Activated T-cell treated with anti-CD3 and anti-CD28 coated beads, Interleukin-2, amount 50 U/mL, for 48 hours (primary cell): ENCODE measurements at regions not wholly inside any gene's neighbourhood (a gene's known extent, or its start where the extent isn't known, plus 50 kb on each side); places are given as distances from the start of the nearest gene placed in this dataset.

Experiments used
- DNase-seq, 2 experiments: peaks; one replicate each; pipeline ENCODE4 v3.0.0-alpha.2; 2020

GRCh38 chr14:43956741-43957140, 550.3 kb downstream of the FSCB start:
- no peak for DNase-seq

GRCh38 chr14:43949400-43949799, 557.7 kb downstream of the FSCB start:
- no peak for DNase-seq

GRCh38 chr14:43939836-43940235, 567.2 kb downstream of the FSCB start:
- no peak for DNase-seq

GRCh38 chr14:43938588-43939281, 568.3 kb downstream of the FSCB start:
- DNase-seq: no peak

GRCh38 chr14:43937001-43937400, 570.1 kb downstream of the FSCB start:
- DNase-seq: no peak

GRCh38 chr14:43934102-43934501, 573.0 kb downstream of the FSCB start:
- no peak for DNase-seq

- DNase-seq: no peak
These were observed 592.9 kb downstream of the FSCB start for GRCh38 chr14:43914041-43914693.

- no peak for DNase-seq
These were observed 603.9 kb downstream of the FSCB start for GRCh38 chr14:43903209-43903608.

GRCh38 chr14:43901911-43902673, 605.0 kb downstream of the FSCB start:
- no peak for DNase-seq

- DNase-seq: no peak
These were observed 606.9 kb downstream of the FSCB start for GRCh38 chr14:43900173-43900655.

GRCh38 chr14:43898687-43899086, 608.4 kb downstream of the FSCB start:
- no peak for DNase-seq

GRCh38 chr14:43896044-43896443, 611.0 kb downstream of the FSCB start:
- no peak for DNase-seq

GRCh38 chr14:43894534-43894933, 612.5 kb downstream of the FSCB start:
- DNase-seq: no peak

- DNase-seq: no peak
These were observed 619.6 kb downstream of the FSCB start for GRCh38 chr14:43887523-43887922.

- DNase-seq: no peak
These were observed 629.6 kb downstream of the FSCB start for GRCh38 chr14:43877351-43877960.

GRCh38 chr14:43872752-43873655, 634.1 kb downstream of the FSCB start:
- no peak for DNase-seq

GRCh38 chr14:43872222-43872621, 634.9 kb downstream of the FSCB start:
- no peak for DNase-seq

- no peak for DNase-seq
These were observed 648.1 kb downstream of the FSCB start for GRCh38 chr14:43858981-43859380.

GRCh38 chr14:43855556-43855955, 651.5 kb downstream of the FSCB start:
- DNase-seq: no peak

- no peak for DNase-seq
These were observed 653.5 kb downstream of the FSCB start for GRCh38 chr14:43853541-43853940.

GRCh38 chr14:43803076-43803689, 703.9 kb downstream of the FSCB start:
- no peak for DNase-seq
